Gastrocnemius medialis (tissue), 4 donors: ENCODE measurements at regions not wholly inside any gene's neighbourhood (a gene's known extent, or its start where the extent isn't known, plus 50 kb on each side); places are given as distances from the start of the nearest gene placed in this dataset.

ENCODE experiments used
- ATAC-seq, 2 donors: fragments of 150-250 bp; one replicate each; pipeline ENCODE4 v1.9.1; 2016
- DNase-seq, 2 donors: peaks; one replicate each; pipeline ENCODE4 v3.0.0-alpha.2; 2019
- H3K27ac ChIP-seq, 4 donors: fragments of 200-600 bp; sonication (generic); 1 replicate in 1 of 4; 2 replicates in 3 of 4; pipeline ENCODE4 v1.5.1; 2016 to 2018; ENCODE audit warnings: mild to moderate bottlenecking in 2 of 4, moderate library complexity in 1 of 4
- H3K27me3 ChIP-seq, 3 donors: fragments of 200-600 bp; sonication (generic) in 2 of 3; 1 replicate in 1 of 3; 2 replicates in 2 of 3; pipeline versions ENCODE4 v1.5.1 to v1.6.0; 2016 to 2019; ENCODE audit warnings: mild to moderate bottlenecking in 1 of 3, moderate library complexity in 1 of 3
- H3K36me3 ChIP-seq, 2 donors: fragments of 200-600 bp; sonication (generic) in 1 of 2; one replicate each; pipeline ENCODE4 v1.5.1; 2017 to 2018
- H3K4me1 ChIP-seq, 2 donors: fragments of 200-600 bp; sonication (generic) in 1 of 2; one replicate each; pipeline ENCODE4 v1.5.1; 2016 to 2017; ENCODE audit warnings: mild to moderate bottlenecking in 2 of 2
- H3K4me3 ChIP-seq, 4 donors: fragments of 200-600 bp; sonication (generic) in 3 of 4; 1 replicate in 1 of 4; 2 replicates in 3 of 4; pipeline ENCODE4 v1.5.1; 2016 to 2019; ENCODE audit warnings: mild to moderate bottlenecking in 2 of 4
- H3K9me3 ChIP-seq, 3 donors: fragments of 200-600 bp; sonication (generic) in 2 of 3; 1 replicate in 1 of 3; 2 replicates in 2 of 3; pipeline ENCODE4 v1.5.1; 2016 to 2019
- CTCF ChIP-seq, 5 experiments: fragments of 450-650 bp in 3 of 5; fragments of 200-600 bp in 2 of 5; sonication (generic) in 2 of 5; IDR thresholded peaks in 4 of 5; conservative IDR thresholded peaks in 1 of 5; 1 replicate in 4 of 5; 2 replicates in 1 of 5; pipeline ENCODE4 v1.5.1; 2016 to 2019; ENCODE audit warnings: antibody characterized with exemption in 5 of 5, mild to moderate bottlenecking in 3 of 5, moderate library complexity in 3 of 5
- POLR2A ChIP-seq, 2 donors: fragments of 450-650 bp; IDR thresholded peaks; one replicate each; pipeline ENCODE4 v1.6.1; 2017; ENCODE audit warnings: antibody characterized with exemption in 2 of 2, mild to moderate bottlenecking in 2 of 2, moderate library complexity in 2 of 2
- in situ Hi-C, 4 donors: fragments of 200-750 bp; cut with MboI; loops; one replicate each; pipeline versions ENCODE4 v1.15.0 to v1.8.0; 2017; ENCODE audit warnings: low sequenced_read_pairs in 4 of 4
- intact Hi-C: fragments of 100-400 bp; cut with DNase I; formaldehyde crosslinking; loops from one replicate; pipeline ENCODE4 v1.15.1; 2023; ENCODE audit warnings: low total_unique reads

- H3K36me3 ChIP-seq, result no peaks in the 10 kb centered on the region
- intact Hi-C loops, result no loop called here
- no peaks in the 10 kb centered on the region for H3K27me3 ChIP-seq
- no peak overlapping the region for H3K4me3 ChIP-seq
- in situ Hi-C loops, result no loop called here
- H3K4me1 ChIP-seq, result no peaks in the 10 kb centered on the region
- TF ChIP-seq CTCF (IDR thresholded peaks at IDR 0.05 in 4 of 5, conservative IDR thresholded peaks at IDR 0.05 in 1 of 5), result no peak
- TF ChIP-seq POLR2A (IDR thresholded peaks at IDR 0.05), result no peak
- no peak overlapping the region for H3K27ac ChIP-seq
- DNase-seq (no peak), ATAC-seq (no peak)
- no peaks in the 10 kb centered on the region for H3K9me3 ChIP-seq
These were observed 138.6 kb downstream of the PDCD6IP start for GRCh38 chr3:33936921-33937525.

- H3K27ac ChIP-seq, result no peak overlapping the region
- H3K4me3 ChIP-seq, result no peak overlapping the region
- no peak for ATAC-seq
- in situ Hi-C loops, result no loop called here
- no peak for DNase-seq
- intact Hi-C loops, result no loop called here
- H3K27me3 ChIP-seq, result no peaks in the 10 kb centered on the region
- TF ChIP-seq POLR2A (IDR thresholded peaks at IDR 0.05) (no peak), CTCF (IDR thresholded peaks at IDR 0.05 in 4 of 5, conservative IDR thresholded peaks at IDR 0.05 in 1 of 5) (no peak)
- H3K36me3 ChIP-seq, result no peaks in the 10 kb centered on the region
- H3K9me3 ChIP-seq, result no peaks in the 10 kb centered on the region
- no peaks in the 10 kb centered on the region for H3K4me1 ChIP-seq
These were observed 139.2 kb downstream of the PDCD6IP start for GRCh38 chr3:33937628-33938027.

GRCh38 chr3:33940149-33940548 lies 141.7 kb downstream of the PDCD6IP start:
- no peak for ATAC-seq
- Histone ChIP-seq H3K4me3 (no peak overlapping the region), H3K4me1 (no peaks in the 10 kb centered on the region), H3K27me3 (no peaks in the 10 kb centered on the region), H3K27ac (no peak overlapping the region), H3K36me3 (no peaks in the 10 kb centered on the region), H3K9me3 (no peaks in the 10 kb centered on the region)
- no peak for TF ChIP-seq POLR2A (IDR thresholded peaks at IDR 0.05)
- no peak for TF ChIP-seq CTCF (IDR thresholded peaks at IDR 0.05 in 4 of 5, conservative IDR thresholded peaks at IDR 0.05 in 1 of 5)
- in situ Hi-C loops, result no loop called here
- no peak for DNase-seq
- intact Hi-C loops, result no loop called here

- TF ChIP-seq POLR2A (IDR thresholded peaks at IDR 0.05) (no peak), CTCF (IDR thresholded peaks at IDR 0.05 in 4 of 5, conservative IDR thresholded peaks at IDR 0.05 in 1 of 5) (no peak)
These were observed 142.3 kb downstream of the PDCD6IP start for GRCh38 chr3:33940736-33941135.

GRCh38 chr3:33941804-33942203 lies 143.4 kb downstream of the PDCD6IP start:
- ATAC-seq (no peak), DNase-seq (no peak)
- intact Hi-C loops (no loop called here), in situ Hi-C loops (no loop called here)
- no peaks in the 10 kb centered on the region for H3K36me3 ChIP-seq
- no peaks in the 10 kb centered on the region for H3K27me3 ChIP-seq
- H3K9me3 ChIP-seq, result no peaks in the 10 kb centered on the region
- H3K27ac ChIP-seq, result no peak overlapping the region
- no peak overlapping the region for H3K4me3 ChIP-seq
- H3K4me1 ChIP-seq, result no peaks in the 10 kb centered on the region
- TF ChIP-seq CTCF (IDR thresholded peaks at IDR 0.05 in 4 of 5, conservative IDR thresholded peaks at IDR 0.05 in 1 of 5), result no peak
- TF ChIP-seq POLR2A (IDR thresholded peaks at IDR 0.05), result no peak

More at GRCh38 chr3:33940736-33941135, 142.3 kb downstream of the PDCD6IP start:
- Histone ChIP-seq H3K27ac (no peak overlapping the region), H3K36me3 (no peaks in the 10 kb centered on the region), H3K4me3 (no peak overlapping the region), H3K4me1 (no peaks in the 10 kb centered on the region), H3K9me3 (no peaks in the 10 kb centered on the region), H3K27me3 (no peaks in the 10 kb centered on the region)
- ATAC-seq (no peak), DNase-seq (no peak)
- intact Hi-C loops (no loop called here), in situ Hi-C loops (no loop called here)
